ENCODE measurements at regions not wholly inside any gene's neighbourhood (a gene's known extent, or its start where the extent isn't known, plus 50 kb on each side); places are given as distances from the start of the nearest gene placed in this dataset.

DNA sequence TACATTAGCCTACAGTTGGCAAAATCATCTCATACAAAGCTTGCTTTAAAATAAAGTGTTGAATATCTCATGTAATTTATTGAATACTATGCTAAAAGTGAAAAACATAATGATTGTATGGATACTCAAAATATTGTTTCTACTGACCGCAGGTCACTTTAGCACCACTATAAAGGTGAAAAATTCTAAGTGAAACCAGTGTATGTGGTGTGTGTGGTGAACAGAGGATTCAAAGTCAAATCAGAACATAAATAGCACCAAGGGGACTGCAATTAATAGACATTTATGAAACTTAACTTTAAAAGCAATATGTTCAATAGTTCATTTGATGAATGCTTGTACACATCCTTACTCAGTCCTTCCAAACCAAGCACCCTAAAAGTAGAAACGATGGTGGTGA lies 145.8 kb downstream of the AKAIN1 start:
- TF ChIP-seq EZH2 (IDR thresholded peaks at IDR 0.05; ENCODE audit: borderline replicate concordance, low read length), result no peak
- TF ChIP-seq, protein P1, sequence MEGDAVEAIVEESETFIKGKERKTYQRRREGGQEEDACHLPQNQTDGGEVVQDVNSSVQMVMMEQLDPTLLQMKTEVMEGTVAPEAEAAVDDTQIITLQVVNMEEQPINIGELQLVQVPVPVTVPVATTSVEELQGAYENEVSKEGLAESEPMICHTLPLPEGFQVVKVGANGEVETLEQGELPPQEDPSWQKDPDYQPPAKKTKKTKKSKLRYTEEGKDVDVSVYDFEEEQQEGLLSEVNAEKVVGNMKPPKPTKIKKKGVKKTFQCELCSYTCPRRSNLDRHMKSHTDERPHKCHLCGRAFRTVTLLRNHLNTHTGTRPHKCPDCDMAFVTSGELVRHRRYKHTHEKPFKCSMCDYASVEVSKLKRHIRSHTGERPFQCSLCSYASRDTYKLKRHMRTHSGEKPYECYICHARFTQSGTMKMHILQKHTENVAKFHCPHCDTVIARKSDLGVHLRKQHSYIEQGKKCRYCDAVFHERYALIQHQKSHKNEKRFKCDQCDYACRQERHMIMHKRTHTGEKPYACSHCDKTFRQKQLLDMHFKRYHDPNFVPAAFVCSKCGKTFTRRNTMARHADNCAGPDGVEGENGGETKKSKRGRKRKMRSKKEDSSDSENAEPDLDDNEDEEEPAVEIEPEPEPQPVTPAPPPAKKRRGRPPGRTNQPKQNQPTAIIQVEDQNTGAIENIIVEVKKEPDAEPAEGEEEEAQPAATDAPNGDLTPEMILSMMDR (IDR thresholded peaks at IDR 0.05; ENCODE audit: low read length), result no peak
